ENCODE measurements at regions not wholly inside any gene's neighbourhood (a gene's known extent, or its start where the extent isn't known, plus 50 kb on each side); places are given as distances from the start of the nearest gene placed in this dataset.

- H2AFZ ChIP-seq: no peak overlapping the region
- no peak overlapping the region for H3K27ac ChIP-seq
- H3K27me3 ChIP-seq: no peaks in the 10 kb centered on the region
- no peaks in the 10 kb centered on the region for H3K79me2 ChIP-seq
- no peak overlapping the region for H3K4me3 ChIP-seq
- no peak overlapping the region for H3K4me2 ChIP-seq
- no peaks in the 10 kb centered on the region for H4K20me1 ChIP-seq (ENCODE audit: insufficient read depth, poor library complexity, severe bottlenecking)
- H3K36me3 ChIP-seq (replicated peaks; ENCODE audit: insufficient read depth, low read depth): no peaks in the 10 kb centered on the region
- no peak for DNase-seq (ENCODE audit: low spot score)
- H3K9me2 ChIP-seq (replicated peaks; ENCODE audit: insufficient read depth): no peaks in the 10 kb centered on the region
- TF ChIP-seq EZH2 (IDR thresholded peaks at IDR 0.05; ENCODE audit: borderline replicate concordance) (no peak), CTCF (IDR thresholded peaks at IDR 0.05; ENCODE audit: poor library complexity) (no peak), EZH2phosphoT487 (IDR thresholded peaks at IDR 0.05; ENCODE audit: low read depth, severe bottlenecking, unreplicated experiment) (no peak)
- WGBS (ENCODE audit: low lambda C conversion rate, missing lambda C conversion rate): 81% methylated on average over 2 of the region's 2 CpGs
- no peaks in the 10 kb centered on the region for H3K9me3 ChIP-seq (ENCODE audit: low read depth)
- no peaks in the 10 kb centered on the region for H3K4me1 ChIP-seq (ENCODE audit: insufficient read depth)
Observed at GRCh38 chr5:97937846-97938245, 754.8 kb upstream of the RIOK2 start.

GRCh38 chr5:97943036-97943435 is 760.0 kb upstream of the RIOK2 start:
- DNase-seq (ENCODE audit: low spot score): no peak
- Histone ChIP-seq H4K20me1 (ENCODE audit: insufficient read depth, poor library complexity, severe bottlenecking) (no peaks in the 10 kb centered on the region), H3K79me2 (no peaks in the 10 kb centered on the region), H3K27ac (no peak overlapping the region), H3K4me1 (ENCODE audit: insufficient read depth) (no peaks in the 10 kb centered on the region), H2AFZ (no peak overlapping the region), H3K9me3 (ENCODE audit: low read depth) (no peaks in the 10 kb centered on the region), H3K4me2 (no peak overlapping the region), H3K4me3 (no peak overlapping the region), H3K9me2 (replicated peaks; ENCODE audit: insufficient read depth) (no peaks in the 10 kb centered on the region), H3K36me3 (replicated peaks; ENCODE audit: insufficient read depth, low read depth) (no peaks in the 10 kb centered on the region), H3K27me3 (no peaks in the 10 kb centered on the region)
- TF ChIP-seq CTCF (IDR thresholded peaks at IDR 0.05; ENCODE audit: poor library complexity): no peak
- no peak for TF ChIP-seq EZH2 (IDR thresholded peaks at IDR 0.05; ENCODE audit: borderline replicate concordance)
- TF ChIP-seq EZH2phosphoT487 (IDR thresholded peaks at IDR 0.05; ENCODE audit: low read depth, severe bottlenecking, unreplicated experiment): no peak

GRCh38 chr5:97951139-97951538 is 768.1 kb upstream of the RIOK2 start:
- Histone ChIP-seq H4K20me1 (ENCODE audit: insufficient read depth, poor library complexity, severe bottlenecking) (no peaks in the 10 kb centered on the region), H3K27me3 (no peaks in the 10 kb centered on the region), H3K36me3 (replicated peaks; ENCODE audit: insufficient read depth, low read depth) (no peaks in the 10 kb centered on the region), H3K79me2 (no peaks in the 10 kb centered on the region), H3K4me3 (no peak overlapping the region), H3K4me1 (ENCODE audit: insufficient read depth) (no peaks in the 10 kb centered on the region), H3K27ac (no peak overlapping the region), H2AFZ (no peak overlapping the region), H3K9me2 (replicated peaks; ENCODE audit: insufficient read depth) (no peaks in the 10 kb centered on the region), H3K9me3 (ENCODE audit: low read depth) (no peaks in the 10 kb centered on the region), H3K4me2 (no peak overlapping the region)
- TF ChIP-seq EZH2phosphoT487 (IDR thresholded peaks at IDR 0.05; ENCODE audit: low read depth, severe bottlenecking, unreplicated experiment): no peak
- no peak for TF ChIP-seq EZH2 (IDR thresholded peaks at IDR 0.05; ENCODE audit: borderline replicate concordance)
- no peak for TF ChIP-seq CTCF (IDR thresholded peaks at IDR 0.05; ENCODE audit: poor library complexity)
- no peak for DNase-seq (ENCODE audit: low spot score)
- WGBS (ENCODE audit: low lambda C conversion rate, missing lambda C conversion rate): 74% methylated on average over 2 of the region's 2 CpGs

- Histone ChIP-seq H2AFZ (no peak overlapping the region), H3K9me2 (replicated peaks; ENCODE audit: insufficient read depth) (no peaks in the 10 kb centered on the region), H3K27me3 (no peaks in the 10 kb centered on the region), H3K27ac (no peak overlapping the region), H3K9me3 (ENCODE audit: low read depth) (no peaks in the 10 kb centered on the region), H3K4me1 (ENCODE audit: insufficient read depth) (no peaks in the 10 kb centered on the region), H3K79me2 (no peaks in the 10 kb centered on the region), H3K4me3 (no peak overlapping the region), H3K4me2 (no peak overlapping the region), H4K20me1 (ENCODE audit: insufficient read depth, poor library complexity, severe bottlenecking) (no peaks in the 10 kb centered on the region), H3K36me3 (replicated peaks; ENCODE audit: insufficient read depth, low read depth) (no peaks in the 10 kb centered on the region)
- DNase-seq (ENCODE audit: low spot score): no peak
- WGBS (ENCODE audit: low lambda C conversion rate, missing lambda C conversion rate): 83% methylated on average over 1 of the region's 1 CpG
- TF ChIP-seq EZH2phosphoT487 (IDR thresholded peaks at IDR 0.05; ENCODE audit: low read depth, severe bottlenecking, unreplicated experiment) (no peak), CTCF (IDR thresholded peaks at IDR 0.05; ENCODE audit: poor library complexity) (no peak), EZH2 (IDR thresholded peaks at IDR 0.05; ENCODE audit: borderline replicate concordance) (no peak)
Observed at GRCh38 chr5:97955450-97955849, 772.4 kb upstream of the RIOK2 start.
